Natural killer cell (primary cell): ENCODE measurements at regions not wholly inside any gene's neighbourhood (a gene's known extent, or its start where the extent isn't known, plus 50 kb on each side); places are given as distances from the start of the nearest gene placed in this dataset.
"Not testable (repeated sequence)": the region's sequence is repeated elsewhere in the genome, so short reads cannot be mapped to it uniquely, and the experiment has no call there.

ENCODE experiments used
- ATAC-seq, 3 donors: fragments of 150-1000 bp in 2 of 3; fragments of 200-7000 bp in 1 of 3; cut with Tn5 transposase; 1 replicate in 1 of 3; 2 replicates in 2 of 3; pipeline ENCODE4 v1.10.0; 2021; ENCODE audit warnings: mild to moderate bottlenecking in 2 of 3, moderate library complexity in 2 of 3
- DNase-seq, 2 donors: peaks; one replicate each; pipeline versions ENCODE4 v3.0.0 to v3.0.0-alpha.2; 2013 to 2021; ENCODE audit warnings: mixed read lengths in 1 of 2
- H3K27ac ChIP-seq: one replicate; pipeline ENCODE4 v1.5.1; 2013; ENCODE audit warnings: mild to moderate bottlenecking, low read length
- H3K27me3 ChIP-seq: one replicate; pipeline ENCODE4 v1.6.1; 2013; ENCODE audit warnings: low read length; ENCODE audit not compliant: control insufficient read depth, insufficient read depth
- H3K36me3 ChIP-seq: one replicate; pipeline ENCODE4 v1.6.1; 2013; ENCODE audit warnings: low read length; ENCODE audit not compliant: control insufficient read depth, insufficient read depth
- H3K4me1 ChIP-seq: one replicate; pipeline ENCODE4 v1.6.1; 2013; ENCODE audit warnings: low read length; ENCODE audit not compliant: control insufficient read depth, insufficient read depth
- H3K4me3 ChIP-seq: one replicate; pipeline ENCODE4 v1.5.1; 2013; ENCODE audit warnings: low read length
- H3K9me3 ChIP-seq: one replicate; pipeline ENCODE4 v1.6.1; 2013; ENCODE audit warnings: low read length; ENCODE audit not compliant: control insufficient read depth, insufficient read depth
- H3K27ac Mint-ChIP-seq, 2 donors: one replicate each; pipeline ENCODE4 v1.8.0; 2022; ENCODE audit warnings: mild to moderate bottlenecking in 2 of 2, mixed read lengths in 2 of 2, moderate library complexity in 1 of 2
- H3K27me3 Mint-ChIP-seq, 2 donors: one replicate each; pipeline ENCODE4 v1.8.0; 2022; ENCODE audit warnings: low read depth in 2 of 2, mixed read lengths in 2 of 2
- H3K36me3 Mint-ChIP-seq: one replicate; pipeline ENCODE4 v1.8.0; 2022; ENCODE audit warnings: mixed read lengths
- H3K4me1 Mint-ChIP-seq, 2 donors: one replicate each; pipeline ENCODE4 v1.8.0; 2022; ENCODE audit warnings: mixed read lengths in 2 of 2
- H3K4me3 Mint-ChIP-seq: one replicate; pipeline ENCODE4 v1.8.0; 2022; ENCODE audit warnings: mild to moderate bottlenecking, moderate library complexity, mixed read lengths
- H3K9me3 Mint-ChIP-seq, 2 donors: one replicate each; pipeline ENCODE4 v1.8.0; 2022; ENCODE audit warnings: mixed read lengths in 2 of 2
- WGBS: methylation state at CpG from one replicate; pipeline ENCODE4 v1.1.7; 2013; ENCODE audit warnings: missing lambda C conversion rate; ENCODE audit not compliant: insufficient coverage; 5-methylcytosine and 5-hydroxymethylcytosine counted together
- intact Hi-C: fragments of 100-400 bp; cut with micrococcal nuclease; formaldehyde crosslinking; loops from one replicate; pipeline ENCODE4 v1.14.2; 2022
- TF ChIP-seq, protein P1 (sequence below): fragments of 200-600 bp; IDR thresholded peaks from one replicate; pipeline ENCODE4 v1.8.0; 2022; ENCODE audit warnings: antibody characterized with exemption

DNA sequence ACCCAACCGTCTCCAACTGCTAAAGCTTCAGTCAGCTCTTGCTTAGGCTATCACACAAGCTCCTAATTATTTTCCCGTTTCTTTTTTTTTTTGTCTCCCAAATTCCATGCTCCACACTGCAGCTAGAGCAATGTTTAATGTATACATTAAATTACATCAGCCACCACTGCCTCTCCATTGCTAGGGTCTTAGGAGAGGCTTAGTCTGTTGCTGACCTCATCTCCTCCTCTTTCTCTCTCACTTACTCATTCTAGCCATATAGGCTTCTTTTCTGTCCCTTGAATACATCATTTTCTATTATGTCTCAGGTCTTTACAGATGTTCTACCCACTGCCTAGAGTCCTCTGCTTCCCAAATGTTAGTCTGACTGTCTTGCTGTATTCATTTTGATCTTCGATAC, 138.1 kb upstream of the ST6GALNAC5 start:
- Mint-ChIP-seq H3K36me3 (no peaks in the 10 kb centered on the region), H3K4me3 (no peak overlapping the region), H3K27ac (no peak overlapping the region), H3K27me3 (no peaks in the 10 kb centered on the region), H3K4me1 (no peaks in the 10 kb centered on the region), H3K9me3 (peaks cover 0 to 3% of the 10 kb centered on the region in 2 donors)
- TF ChIP-seq, protein P1, sequence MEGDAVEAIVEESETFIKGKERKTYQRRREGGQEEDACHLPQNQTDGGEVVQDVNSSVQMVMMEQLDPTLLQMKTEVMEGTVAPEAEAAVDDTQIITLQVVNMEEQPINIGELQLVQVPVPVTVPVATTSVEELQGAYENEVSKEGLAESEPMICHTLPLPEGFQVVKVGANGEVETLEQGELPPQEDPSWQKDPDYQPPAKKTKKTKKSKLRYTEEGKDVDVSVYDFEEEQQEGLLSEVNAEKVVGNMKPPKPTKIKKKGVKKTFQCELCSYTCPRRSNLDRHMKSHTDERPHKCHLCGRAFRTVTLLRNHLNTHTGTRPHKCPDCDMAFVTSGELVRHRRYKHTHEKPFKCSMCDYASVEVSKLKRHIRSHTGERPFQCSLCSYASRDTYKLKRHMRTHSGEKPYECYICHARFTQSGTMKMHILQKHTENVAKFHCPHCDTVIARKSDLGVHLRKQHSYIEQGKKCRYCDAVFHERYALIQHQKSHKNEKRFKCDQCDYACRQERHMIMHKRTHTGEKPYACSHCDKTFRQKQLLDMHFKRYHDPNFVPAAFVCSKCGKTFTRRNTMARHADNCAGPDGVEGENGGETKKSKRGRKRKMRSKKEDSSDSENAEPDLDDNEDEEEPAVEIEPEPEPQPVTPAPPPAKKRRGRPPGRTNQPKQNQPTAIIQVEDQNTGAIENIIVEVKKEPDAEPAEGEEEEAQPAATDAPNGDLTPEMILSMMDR, result no peak
- DNase-seq (no peak), ATAC-seq (no peak)
- H3K4me1 ChIP-seq, result no peaks in the 10 kb centered on the region
- no peaks in the 10 kb centered on the region for H3K36me3 ChIP-seq
- intact Hi-C loops, result no loop called here
- 87% methylated on average over 3 of the region's 3 CpGs for WGBS
- no peak overlapping the region for H3K4me3 ChIP-seq
- H3K27ac ChIP-seq, result no peak overlapping the region
- H3K27me3 ChIP-seq, result no peaks in the 10 kb centered on the region
- H3K9me3 ChIP-seq, result no peaks in the 10 kb centered on the region

DNA sequence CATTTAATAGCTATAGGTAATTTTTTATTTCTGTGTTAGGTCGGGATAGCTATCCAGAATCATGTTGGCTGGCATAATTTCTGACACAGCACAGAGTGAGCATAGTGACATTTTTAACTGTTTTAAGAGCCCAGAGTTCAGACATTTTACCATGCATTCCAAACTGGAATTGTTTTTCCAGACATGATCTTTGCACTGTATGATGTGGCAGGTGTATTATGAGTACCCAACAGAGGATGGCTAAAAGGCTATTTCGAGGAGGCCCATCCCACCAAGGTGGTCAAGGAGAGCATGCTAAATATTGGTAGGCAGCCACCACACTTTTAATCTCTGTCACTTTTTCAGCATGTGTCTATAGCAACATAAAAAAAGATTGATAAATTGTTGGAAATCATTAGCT, 137.3 kb upstream of the ST6GALNAC5 start:
- 76% methylated on average over 2 of the region's 2 CpGs for WGBS
- no peaks in the 10 kb centered on the region for H3K4me1 Mint-ChIP-seq
- Histone ChIP-seq H3K9me3 (no peaks in the 10 kb centered on the region), H3K36me3 (no peaks in the 10 kb centered on the region), H3K27me3 (no peaks in the 10 kb centered on the region), H3K27ac (no peak overlapping the region), H3K4me3 (no peak overlapping the region), H3K4me1 (no peaks in the 10 kb centered on the region)
- DNase-seq (no peak), ATAC-seq (no peak)
- H3K9me3 Mint-ChIP-seq, result peaks cover 0 to 3% of the 10 kb centered on the region in 2 donors
- no peak overlapping the region for H3K4me3 Mint-ChIP-seq
- H3K27ac Mint-ChIP-seq, result no peak overlapping the region
- TF ChIP-seq, protein P1, result no peak
- no peaks in the 10 kb centered on the region for H3K36me3 Mint-ChIP-seq
- intact Hi-C loops, result no loop called here
- no peaks in the 10 kb centered on the region for H3K27me3 Mint-ChIP-seq

DNA sequence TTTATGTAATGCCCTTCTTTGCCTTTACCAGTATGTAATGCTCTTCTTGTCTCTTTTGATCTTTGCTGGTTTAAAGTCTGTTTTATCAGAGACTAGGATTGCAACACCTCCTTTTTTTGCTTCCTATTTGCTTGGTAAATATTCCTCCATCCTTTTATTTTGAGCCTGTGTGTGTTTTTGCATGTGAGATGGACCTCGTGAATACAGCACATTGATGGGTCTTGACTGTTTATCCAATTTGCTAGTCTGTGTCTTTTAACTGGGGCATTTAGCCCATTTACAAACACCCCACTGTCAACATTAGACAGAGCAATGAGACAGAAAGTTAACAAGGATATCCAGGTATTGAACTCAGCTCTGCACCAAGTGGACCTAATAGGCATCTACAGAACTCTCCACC, 128.9 kb upstream of the ST6GALNAC5 start:
- DNase-seq, H3K27me3 ChIP-seq, H3K27ac Mint-ChIP-seq, H3K4me3 Mint-ChIP-seq, H3K4me1 ChIP-seq, H3K36me3 ChIP-seq, ATAC-seq, H3K9me3 ChIP-seq, H3K27ac ChIP-seq, H3K27me3 Mint-ChIP-seq, intact Hi-C loops, H3K4me1 Mint-ChIP-seq, H3K36me3 Mint-ChIP-seq, H3K4me3 ChIP-seq, H3K9me3 Mint-ChIP-seq: not testable (repeated sequence)
- 71% methylated on average over 1 of the region's 1 CpG for WGBS

DNA sequence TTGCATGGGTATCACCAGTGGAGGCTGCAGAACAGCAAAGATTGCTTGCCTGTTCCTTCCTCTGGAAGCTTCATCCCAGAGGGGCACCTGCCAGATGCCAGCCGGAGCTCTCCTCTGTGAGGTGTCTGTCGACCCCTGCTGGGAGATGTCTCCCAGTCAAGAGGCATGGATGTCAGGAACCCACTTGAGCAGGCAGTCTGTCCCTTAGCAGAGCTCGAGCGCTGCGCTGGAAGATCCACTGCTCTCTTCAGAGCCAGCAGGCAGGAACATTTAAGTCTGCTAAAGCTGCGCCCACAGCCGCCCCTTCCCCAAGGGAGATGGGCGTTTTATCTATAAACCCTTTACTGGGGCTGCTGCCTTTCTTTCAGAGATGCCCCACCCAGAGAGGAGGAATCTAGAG, 126.3 kb upstream of the ST6GALNAC5 start:
- ATAC-seq, H3K27me3 ChIP-seq, H3K4me1 Mint-ChIP-seq, DNase-seq, H3K36me3 Mint-ChIP-seq, H3K9me3 ChIP-seq, H3K36me3 ChIP-seq, H3K4me3 Mint-ChIP-seq, H3K27ac Mint-ChIP-seq, intact Hi-C loops, H3K27me3 Mint-ChIP-seq, H3K4me3 ChIP-seq, H3K4me1 ChIP-seq, H3K27ac ChIP-seq: not testable (repeated sequence)
- 92% methylated on average over 8 of the region's 8 CpGs for WGBS
- peaks cover 6 to 13% of the 10 kb centered on the region in 2 donors for H3K9me3 Mint-ChIP-seq

DNA sequence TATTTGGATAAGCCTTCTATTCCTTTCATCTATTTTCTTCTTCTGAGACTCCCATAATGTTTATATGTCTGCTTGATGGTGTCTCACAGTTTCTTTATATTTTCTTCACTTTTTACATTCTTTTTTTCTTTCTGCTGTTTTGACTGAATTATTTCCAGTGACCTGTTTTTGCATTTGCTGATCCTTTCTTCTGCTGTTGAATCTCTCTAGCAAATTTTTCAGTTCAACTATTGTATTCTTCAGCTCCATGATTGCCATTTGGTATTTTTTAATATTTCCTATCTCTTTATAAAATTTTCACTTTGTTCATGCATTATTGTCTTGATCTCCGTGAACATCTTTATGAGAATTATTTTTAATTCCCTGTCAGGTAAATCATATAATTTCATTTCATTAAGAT, 122.3 kb upstream of the ST6GALNAC5 start:
- ATAC-seq (no peak), DNase-seq (no peak)
- no CpG with 5 or more reads among the region's 1 CpG for WGBS
- Histone ChIP-seq H3K9me3 (peaks cover 5% of the 10 kb centered on the region), H3K27me3 (no peaks in the 10 kb centered on the region), H3K4me1 (no peaks in the 10 kb centered on the region), H3K4me3 (no peak overlapping the region), H3K36me3 (no peaks in the 10 kb centered on the region), H3K27ac (no peak overlapping the region)
- TF ChIP-seq, protein P1, result no peak
- Mint-ChIP-seq H3K4me3 (no peak overlapping the region), H3K9me3 (peaks cover 12 to 13% of the 10 kb centered on the region in 2 donors), H3K4me1 (no peaks in the 10 kb centered on the region), H3K27ac (no peak overlapping the region), H3K27me3 (peaks cover 0 to 2% of the 10 kb centered on the region in 2 donors), H3K36me3 (peaks cover 8% of the 10 kb centered on the region)
- intact Hi-C loops, result no loop called here
